GM23248 (cell line): ENCODE measurements at regions not wholly inside any gene's neighbourhood (a gene's known extent, or its start where the extent isn't known, plus 50 kb on each side); places are given as distances from the start of the nearest gene placed in this dataset.

Experiments
- DNase-seq: peaks from one replicate; pipeline ENCODE4 v3.0.0-alpha.2; 2015
- H2AFZ ChIP-seq: fragments of 200-600 bp; sonication (generic); 2 replicates; pipeline ENCODE4 v1.6.1; 2016; ENCODE audit warnings: antibody characterized with exemption
- H3F3A ChIP-seq: fragments of 200-600 bp; sonication (generic); 2 replicates; pipeline ENCODE4 v1.6.1; 2016; ENCODE audit warnings: mild to moderate bottlenecking, antibody characterized with exemption, mixed run types; ENCODE audit not compliant: insufficient read depth
- H3K27ac ChIP-seq: fragments of 200-600 bp; sonication (generic); 2 replicates; pipeline ENCODE4 v1.5.1; 2016; ENCODE audit warnings: mild to moderate bottlenecking
- H3K27me3 ChIP-seq: fragments of 200-600 bp; sonication (generic); replicated peaks from 2 replicates; pipeline ENCODE4 v1.6.1; 2016; ENCODE audit warnings: mild to moderate bottlenecking; ENCODE audit not compliant: insufficient read depth
- H3K36me3 ChIP-seq: fragments of 200-600 bp; sonication (generic); 2 replicates; pipeline ENCODE4 v1.6.1; 2016; ENCODE audit warnings: low read depth, mild to moderate bottlenecking
- H3K4me1 ChIP-seq: fragments of 200-600 bp; sonication (generic); 2 replicates; pipeline ENCODE4 v1.6.1; 2016; ENCODE audit warnings: mild to moderate bottlenecking; ENCODE audit not compliant: insufficient read depth
- H3K4me2 ChIP-seq: fragments of 200-600 bp; sonication (generic); one replicate; pipeline ENCODE4 v1.6.1; 2016; ENCODE audit warnings: mild to moderate bottlenecking; ENCODE audit not compliant: unreplicated experiment
- H3K4me3 ChIP-seq: fragments of 200-600 bp; sonication (generic); 2 replicates; pipeline ENCODE4 v1.5.1; 2016; ENCODE audit warnings: mild to moderate bottlenecking
- H3K79me2 ChIP-seq: fragments of 200-600 bp; sonication (generic); 2 replicates; pipeline ENCODE4 v1.6.1; 2016; ENCODE audit warnings: mild to moderate bottlenecking; ENCODE audit not compliant: insufficient read depth
- H3K9ac ChIP-seq: fragments of 200-600 bp; sonication (generic); 2 replicates; pipeline ENCODE4 v1.6.1; 2016; ENCODE audit warnings: mild to moderate bottlenecking
- H3K9me2 ChIP-seq: fragments of 200-600 bp; sonication (generic); 2 replicates; pipeline ENCODE4 v1.6.1; 2016; ENCODE audit warnings: mixed run types, mild to moderate bottlenecking, moderate library complexity; ENCODE audit not compliant: insufficient read depth
- H3K9me3 ChIP-seq: fragments of 200-600 bp; sonication (generic); one replicate; pipeline ENCODE4 v1.6.1; 2017; ENCODE audit warnings: low read depth
- H4K20me1 ChIP-seq: fragments of 200-600 bp; sonication (generic); 2 replicates; pipeline ENCODE4 v1.6.0; 2016; ENCODE audit not compliant: insufficient read depth
- EZH2 ChIP-seq: fragments of 200-600 bp; sonication (generic); IDR thresholded peaks from 2 replicates; pipeline ENCODE4 v1.6.1; 2018; ENCODE audit warnings: antibody characterized with exemption, mild to moderate bottlenecking; ENCODE audit not compliant: insufficient read depth, poor library complexity, severe bottlenecking
- EZH2phosphoT487 ChIP-seq: fragments of 200-600 bp; sonication (generic); IDR thresholded peaks from 2 replicates; pipeline ENCODE4 v1.6.1; 2018; ENCODE audit warnings: antibody characterized with exemption, moderate library complexity, mild to moderate bottlenecking, low read depth; ENCODE audit not compliant: insufficient read depth
- WGBS, 2 experiments: methylation state at CpG; one replicate each; pipeline ENCODE4 v1.1.6; 2015 to 2017; ENCODE audit warnings: low lambda C conversion rate in 2 of 2, low coverage in 1 of 2; ENCODE audit errors: missing lambda C conversion rate in 2 of 2; 5-methylcytosine and 5-hydroxymethylcytosine counted together
- in situ Hi-C: fragments of 300-500 bp; cut with MboI; formaldehyde crosslinking; loops from 2 replicates; pipeline ENCODE4 v1.15.0; 2020

GRCh38 chr10:36440539-36440938 is 684.9 kb upstream of the ANKRD30A start:
- Histone ChIP-seq H3K9me2 (no peaks in the 10 kb centered on the region), H3F3A (peaks cover 3% of the 10 kb centered on the region; the same call in 1 of the 2 replicates), H3K9ac (no peak overlapping the region), H3K4me2 (no peak overlapping the region), H3K79me2 (no peaks in the 10 kb centered on the region), H3K27me3 (no peaks in the 10 kb centered on the region), H3K4me3 (no peak overlapping the region), H4K20me1 (no peaks in the 10 kb centered on the region), H3K9me3 (no peaks in the 10 kb centered on the region), H3K27ac (no peak overlapping the region), H2AFZ (no peak overlapping the region), H3K4me1 (peaks cover 16% of the 10 kb centered on the region), H3K36me3 (no peaks in the 10 kb centered on the region)
- in situ Hi-C loops = no loop called here
- 98 to 100% methylated on average over 1 of the region's 1 CpG for WGBS, 2 experiments
- DNase-seq = no peak
- TF ChIP-seq EZH2 (no peak), EZH2phosphoT487 (no peak)

GRCh38 chr10:36437367-36437766 is 688.0 kb upstream of the ANKRD30A start:
- H3K27me3 ChIP-seq = no peaks in the 10 kb centered on the region
- peaks cover 3% of the 10 kb centered on the region; the same call in 1 of the 2 replicates for H3F3A ChIP-seq
- no peak overlapping the region for H3K4me2 ChIP-seq
- 61 to 63% methylated on average over 3 of the region's 3 CpGs for WGBS, 2 experiments
- H3K4me1 ChIP-seq = peaks cover 9% of the 10 kb centered on the region
- H3K4me3 ChIP-seq = no peak overlapping the region
- DNase-seq = no peak
- no peak overlapping the region for H2AFZ ChIP-seq
- no peak overlapping the region for H3K27ac ChIP-seq
- H4K20me1 ChIP-seq = no peaks in the 10 kb centered on the region
- H3K9me2 ChIP-seq = no peaks in the 10 kb centered on the region
- TF ChIP-seq EZH2 (no peak), EZH2phosphoT487 (no peak)
- H3K9me3 ChIP-seq = no peaks in the 10 kb centered on the region
- H3K79me2 ChIP-seq = no peaks in the 10 kb centered on the region
- H3K36me3 ChIP-seq = no peaks in the 10 kb centered on the region
- H3K9ac ChIP-seq = no peak overlapping the region
- in situ Hi-C loops = no loop called here

DNA sequence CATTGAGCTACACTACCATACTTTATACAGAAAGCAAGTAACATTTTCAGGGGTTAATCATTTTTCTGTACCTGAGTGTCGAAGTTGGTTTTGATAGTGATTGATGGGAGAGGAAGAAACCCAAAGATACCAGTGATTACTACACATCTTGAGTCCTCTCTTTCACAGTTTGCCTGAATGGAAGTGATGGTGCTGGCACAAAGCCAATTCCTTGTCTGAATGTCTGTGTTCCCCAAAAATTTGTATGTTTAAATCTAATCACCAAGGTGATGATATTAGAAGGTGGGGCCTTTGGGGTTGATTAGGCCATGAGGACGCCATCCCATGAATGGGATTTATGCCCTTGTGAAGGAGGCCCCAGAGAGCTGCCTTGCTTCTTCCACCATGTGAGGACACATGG is 696.9 kb upstream of the ANKRD30A start:
- in situ Hi-C loops = no loop called here
- DNase-seq = no peak
- WGBS, 2 experiments = 93 to 94% methylated on average over 2 of the region's 2 CpGs
- peaks cover 13% of the 10 kb centered on the region for H3K4me1 ChIP-seq
- no peaks in the 10 kb centered on the region for H3K79me2 ChIP-seq
- H3K4me2 ChIP-seq = no peak overlapping the region
- H3K27me3 ChIP-seq = no peaks in the 10 kb centered on the region
- no peaks in the 10 kb centered on the region for H4K20me1 ChIP-seq
- no peaks in the 10 kb centered on the region for H3K36me3 ChIP-seq
- H3K4me3 ChIP-seq = no peak overlapping the region
- H3K27ac ChIP-seq = no peak overlapping the region
- no peaks in the 10 kb centered on the region for H3F3A ChIP-seq
- TF ChIP-seq EZH2 (no peak), EZH2phosphoT487 (no peak)
- H3K9ac ChIP-seq = no peak overlapping the region
- no peak overlapping the region for H2AFZ ChIP-seq
- H3K9me2 ChIP-seq = no peaks in the 10 kb centered on the region
- no peaks in the 10 kb centered on the region for H3K9me3 ChIP-seq

GRCh38 chr10:36425131-36425797 is 700.1 kb upstream of the ANKRD30A start:
- Histone ChIP-seq H3K36me3 (no peaks in the 10 kb centered on the region), H2AFZ (no peak overlapping the region), H3K9me3 (no peaks in the 10 kb centered on the region), H4K20me1 (no peaks in the 10 kb centered on the region), H3K27me3 (no peaks in the 10 kb centered on the region), H3K9ac (no peak overlapping the region), H3K79me2 (no peaks in the 10 kb centered on the region), H3K9me2 (no peaks in the 10 kb centered on the region), H3K4me1 (peaks cover 9% of the 10 kb centered on the region), H3K4me2 (no peak overlapping the region), H3F3A (no peaks in the 10 kb centered on the region), H3K27ac (no peak overlapping the region), H3K4me3 (no peak overlapping the region)
- no peak for TF ChIP-seq EZH2
- TF ChIP-seq EZH2phosphoT487 = no peak
- in situ Hi-C loops = no loop called here
- DNase-seq = no peak

- 78% methylated on average over 2 of the region's 2 CpGs for whole genome bisulfite sequencing, 2 experiments
Observed at GRCh38 chr10:36424502-36424901, 700.9 kb upstream of the ANKRD30A start.

More at GRCh38 chr10:36424502-36424901, 700.9 kb upstream of the ANKRD30A start:
- Histone ChIP-seq H3K27me3 (no peaks in the 10 kb centered on the region), H3K79me2 (no peaks in the 10 kb centered on the region), H3K9me3 (no peaks in the 10 kb centered on the region), H2AFZ (no peak overlapping the region), H3K4me2 (no peak overlapping the region), H3K36me3 (no peaks in the 10 kb centered on the region), H3K9me2 (no peaks in the 10 kb centered on the region), H3K9ac (no peak overlapping the region), H3K27ac (no peak overlapping the region), H3K4me3 (no peak overlapping the region), H3F3A (no peaks in the 10 kb centered on the region), H3K4me1 (peaks cover 6% of the 10 kb centered on the region), H4K20me1 (no peaks in the 10 kb centered on the region)
- TF ChIP-seq EZH2phosphoT487 (no peak), EZH2 (no peak)
- in situ Hi-C loops = no loop called here
- DNase-seq = no peak
